ENCODE measurements at regions not wholly inside any gene's neighbourhood (a gene's known extent, or its start where the extent isn't known, plus 50 kb on each side); places are given as distances from the start of the nearest gene placed in this dataset.

- no peak for ATAC-seq
- Mint-ChIP-seq H3K36me3 (ENCODE audit: insufficient read depth) (no peaks in the 10 kb centered on the region), H3K4me1 (ENCODE audit: low read depth) (peaks cover 13% of the 10 kb centered on the region), H3K27me3 (ENCODE audit: low read depth) (no peaks in the 10 kb centered on the region), H3K9me3 (no peaks in the 10 kb centered on the region), H3K4me3 (no peak overlapping the region)
- DNase-seq: no peak
Measured at GRCh38 chr2:172182624-172183023, 79.9 kb upstream of the DLX2 start.

- DNase-seq: no peak
- Mint-ChIP-seq H3K27me3 (ENCODE audit: low read depth) (peaks cover 12% of the 10 kb centered on the region), H3K4me3 (no peak overlapping the region), H3K36me3 (ENCODE audit: insufficient read depth) (peaks cover 6% of the 10 kb centered on the region), H3K9me3 (peaks cover 28% of the 10 kb centered on the region), H3K4me1 (ENCODE audit: low read depth) (peaks cover 6% of the 10 kb centered on the region)
- ATAC-seq: no peak
Measured at GRCh38 chr2:172193331-172194089, 90.8 kb upstream of the DLX2 start.

DNA sequence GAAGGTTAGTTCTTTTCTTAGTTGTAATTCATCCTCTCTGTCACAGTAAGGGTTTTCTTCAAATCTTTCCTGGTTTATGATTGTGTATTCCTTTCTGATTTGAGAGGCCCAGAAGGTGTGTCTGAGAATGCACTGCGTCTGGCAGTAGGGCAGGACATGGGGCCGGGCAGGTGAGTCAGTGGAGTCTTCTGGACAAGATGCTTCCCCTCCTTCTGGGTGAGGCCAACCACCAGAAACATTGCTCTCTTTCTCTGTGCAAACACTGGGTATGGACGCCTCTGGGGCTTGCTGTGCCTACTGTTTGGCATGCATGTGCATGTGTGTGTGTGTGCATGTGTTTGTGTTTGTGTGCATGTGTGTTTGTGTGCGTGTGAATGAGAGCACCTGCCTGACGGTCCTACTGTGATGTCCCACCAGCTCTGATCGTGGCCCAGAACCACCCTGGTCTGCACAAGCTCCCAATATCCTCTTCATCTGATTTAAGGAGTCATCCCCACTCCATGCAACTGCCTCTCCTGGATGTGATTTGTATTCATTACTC is 93.2 kb upstream of the DLX2 start:
- ATAC-seq (no peak), DNase-seq (no peak)
- Mint-ChIP-seq H3K4me1 (ENCODE audit: low read depth) (peaks cover 6% of the 10 kb centered on the region), H3K36me3 (ENCODE audit: insufficient read depth) (peaks cover 7% of the 10 kb centered on the region), H3K9me3 (peaks cover 33% of the 10 kb centered on the region), H3K4me3 (no peak overlapping the region), H3K27me3 (ENCODE audit: low read depth) (peaks cover 16% of the 10 kb centered on the region)

- Mint-ChIP-seq H3K27me3 (ENCODE audit: low read depth) (peaks cover 16% of the 10 kb centered on the region), H3K4me3 (no peak overlapping the region), H3K36me3 (ENCODE audit: insufficient read depth) (peaks cover 7% of the 10 kb centered on the region), H3K4me1 (ENCODE audit: low read depth) (peaks cover 6% of the 10 kb centered on the region), H3K9me3 (peaks cover 33% of the 10 kb centered on the region)
- ATAC-seq (peak; percentile 88 to 99), DNase-seq (peak; percentile 16)
Measured at GRCh38 chr2:172196768-172197431, 94.2 kb upstream of the DLX2 start.

- H3K36me3 Mint-ChIP-seq (ENCODE audit: insufficient read depth): peaks cover 6% of the 10 kb centered on the region
Measured at GRCh38 chr2:172198361-172198760, 95.7 kb upstream of the DLX2 start.

DNA sequence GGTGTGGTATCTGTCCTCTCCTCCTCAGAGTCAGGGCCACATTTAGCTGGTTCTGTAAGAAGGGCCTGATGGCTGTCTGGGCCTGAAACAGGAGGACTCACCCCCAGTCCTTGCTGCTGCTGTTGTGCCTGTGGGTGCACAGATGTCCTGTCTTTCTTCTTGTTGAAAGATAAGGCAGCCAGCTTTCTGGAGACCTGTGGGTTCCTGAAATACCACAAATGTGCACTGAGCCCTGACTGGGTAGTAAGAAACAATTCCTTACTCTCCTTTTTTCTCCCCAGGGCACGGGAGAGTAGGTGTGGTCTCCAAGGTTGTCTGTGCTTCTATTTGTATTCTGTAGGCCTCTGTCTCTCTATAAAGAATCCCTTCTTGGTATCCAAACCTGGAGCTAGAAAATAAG is 96.2 kb upstream of the DLX2 start:
- Mint-ChIP-seq H3K4me1 (ENCODE audit: low read depth) (peaks cover 6% of the 10 kb centered on the region), H3K27me3 (ENCODE audit: low read depth) (peaks cover 11% of the 10 kb centered on the region), H3K9me3 (peaks cover 25% of the 10 kb centered on the region), H3K4me3 (no peak overlapping the region), H3K36me3 (ENCODE audit: insufficient read depth) (peaks cover 3% of the 10 kb centered on the region)
- no peak for DNase-seq
- ATAC-seq: no peak

More at GRCh38 chr2:172198361-172198760, 95.7 kb upstream of the DLX2 start:
- ATAC-seq (no peak), DNase-seq (no peak)
- peaks cover 15% of the 10 kb centered on the region for H3K27me3 Mint-ChIP-seq (ENCODE audit: low read depth)
- H3K4me1 Mint-ChIP-seq (ENCODE audit: low read depth): peaks cover 6% of the 10 kb centered on the region
- peaks cover 30% of the 10 kb centered on the region for H3K9me3 Mint-ChIP-seq
- H3K4me3 Mint-ChIP-seq: no peak overlapping the region

DNA sequence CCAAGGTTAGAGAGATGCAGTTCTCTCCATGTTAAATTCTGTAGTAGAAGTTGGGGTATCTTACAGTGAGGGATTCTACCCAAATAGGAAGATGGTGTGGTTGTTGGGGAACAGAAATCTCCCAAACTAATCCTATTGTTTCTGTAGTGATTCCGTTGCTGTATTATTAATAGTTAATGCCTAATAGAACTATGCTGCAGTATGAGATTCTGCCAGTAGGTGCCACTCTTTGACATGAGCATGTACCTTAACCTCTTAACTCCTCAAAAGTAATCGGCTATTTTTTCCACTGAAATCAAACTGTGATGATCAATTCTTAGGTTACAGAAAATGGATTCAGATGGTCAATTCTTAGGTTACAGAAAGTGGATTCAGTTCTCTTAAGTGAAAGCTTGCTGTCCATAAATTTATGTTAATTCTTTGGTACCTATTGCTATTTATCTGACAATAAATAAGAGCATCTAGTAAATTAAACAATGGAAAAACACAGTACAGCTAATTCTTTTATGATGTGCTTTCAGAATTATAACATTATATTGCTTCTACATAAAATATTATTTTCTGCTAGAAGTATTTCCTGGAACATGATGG is 97.9 kb upstream of the DLX2 start:
- peaks cover 11% of the 10 kb centered on the region for H3K27me3 Mint-ChIP-seq (ENCODE audit: low read depth)
- H3K36me3 Mint-ChIP-seq (ENCODE audit: insufficient read depth): peaks cover 2% of the 10 kb centered on the region
- no peak overlapping the region for H3K4me3 Mint-ChIP-seq
- ATAC-seq (no peak), DNase-seq (peak; percentile 20)
- H3K9me3 Mint-ChIP-seq: peaks cover 10% of the 10 kb centered on the region
- peaks cover 6% of the 10 kb centered on the region for H3K4me1 Mint-ChIP-seq (ENCODE audit: low read depth)

DNA sequence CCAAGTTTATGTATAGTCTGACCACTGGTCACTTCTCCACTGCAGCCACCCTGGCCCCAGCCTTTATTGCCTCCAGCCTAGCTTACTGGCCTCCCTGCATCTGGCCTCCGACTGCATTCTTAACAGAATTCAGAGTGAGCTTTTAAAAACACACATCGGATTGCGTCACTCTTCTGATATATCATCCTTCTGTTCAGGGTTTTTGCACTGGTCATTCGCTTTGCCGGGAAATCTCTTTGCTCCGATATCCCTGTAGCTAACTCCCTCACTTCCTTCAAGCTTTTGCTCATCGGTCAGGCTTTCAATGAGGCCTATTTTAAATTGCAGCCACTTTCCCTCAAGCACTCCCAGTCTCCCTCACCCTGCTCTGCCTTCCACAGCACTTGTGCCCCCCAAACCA is 101.6 kb upstream of the DLX2 start:
- Mint-ChIP-seq H3K36me3 (ENCODE audit: insufficient read depth) (peaks cover 2% of the 10 kb centered on the region), H3K4me3 (no peak overlapping the region), H3K9me3 (peaks cover 5% of the 10 kb centered on the region), H3K27me3 (ENCODE audit: low read depth) (peaks cover 3% of the 10 kb centered on the region), H3K4me1 (ENCODE audit: low read depth) (no peaks in the 10 kb centered on the region)
- ATAC-seq: no peak
- DNase-seq: no peak

DNA sequence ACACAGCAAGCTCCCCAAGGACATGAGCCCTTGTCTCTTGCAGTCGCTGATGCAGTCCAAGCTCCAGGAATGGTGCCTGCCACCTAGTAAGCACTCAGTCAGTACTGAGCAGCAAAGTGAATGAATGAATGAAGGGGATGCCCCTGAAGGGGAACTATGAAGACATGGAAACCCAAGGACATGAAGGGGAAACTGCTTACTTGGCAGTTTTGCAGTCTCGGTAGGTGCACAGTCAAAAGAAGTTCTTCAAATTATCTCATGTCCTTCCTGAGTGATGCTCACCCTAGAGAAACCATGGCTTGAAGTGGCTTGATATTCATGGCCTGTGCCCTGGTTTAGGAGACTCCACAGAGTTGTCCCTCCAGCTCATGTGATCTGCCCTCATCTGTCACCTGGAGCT is 102.1 kb upstream of the DLX2 start:
- Mint-ChIP-seq H3K9me3 (peaks cover 5% of the 10 kb centered on the region), H3K4me3 (no peak overlapping the region), H3K36me3 (ENCODE audit: insufficient read depth) (peaks cover 2% of the 10 kb centered on the region), H3K27me3 (ENCODE audit: low read depth) (peaks cover 3% of the 10 kb centered on the region), H3K4me1 (ENCODE audit: low read depth) (no peaks in the 10 kb centered on the region)
- no peak for ATAC-seq
- no peak for DNase-seq

DNA sequence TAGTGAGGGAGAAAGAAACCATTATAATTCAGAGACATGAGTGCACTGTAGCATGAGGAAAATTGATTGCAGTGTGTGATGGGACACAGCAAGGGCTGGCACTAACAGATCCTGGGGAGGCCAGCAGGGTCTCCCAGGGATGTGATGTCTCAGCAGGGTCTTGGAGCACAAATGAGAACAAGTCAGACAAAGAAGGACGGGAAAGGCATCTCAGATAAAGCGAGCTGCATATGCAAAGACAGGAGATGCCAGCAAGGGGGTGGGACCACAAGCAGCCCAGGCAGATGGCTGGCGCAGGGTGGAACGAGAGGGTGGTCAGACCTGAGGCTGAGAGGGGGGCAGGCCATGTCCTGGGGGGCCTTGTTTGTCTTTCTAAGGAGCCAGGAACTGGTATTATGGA is 102.6 kb upstream of the DLX2 start:
- Mint-ChIP-seq H3K27me3 (ENCODE audit: low read depth) (no peaks in the 10 kb centered on the region), H3K4me3 (no peak overlapping the region), H3K9me3 (no peaks in the 10 kb centered on the region), H3K4me1 (ENCODE audit: low read depth) (no peaks in the 10 kb centered on the region), H3K36me3 (ENCODE audit: insufficient read depth) (no peaks in the 10 kb centered on the region)
- ATAC-seq: no peak
- DNase-seq: no peak

DNA sequence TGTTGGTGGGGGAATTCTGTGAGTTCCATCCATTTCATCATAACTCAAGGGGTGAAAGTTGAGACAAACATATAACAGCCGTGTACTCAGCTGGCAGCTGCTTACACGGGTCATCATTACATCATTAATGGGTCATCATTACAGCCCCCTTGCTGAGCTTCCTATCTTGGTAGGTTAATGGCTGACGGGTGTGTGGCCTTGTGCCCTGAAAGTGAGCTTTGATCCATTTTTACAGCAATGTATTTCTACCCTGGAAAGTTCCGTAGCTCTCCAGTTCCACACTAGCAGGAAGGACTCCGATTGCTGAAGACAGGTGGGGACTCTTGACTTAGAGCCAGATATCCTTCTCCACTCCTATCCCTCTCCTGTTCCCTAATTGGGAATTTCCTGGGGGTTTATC is 105.2 kb upstream of the DLX2 start:
- no peak overlapping the region for H3K4me3 Mint-ChIP-seq
- no peak for DNase-seq
- H3K4me1 Mint-ChIP-seq (ENCODE audit: low read depth): peaks cover 10% of the 10 kb centered on the region
- H3K9me3 Mint-ChIP-seq: no peaks in the 10 kb centered on the region
- no peak for ATAC-seq
- H3K27me3 Mint-ChIP-seq (ENCODE audit: low read depth): no peaks in the 10 kb centered on the region
- H3K36me3 Mint-ChIP-seq (ENCODE audit: insufficient read depth): no peaks in the 10 kb centered on the region

DNA sequence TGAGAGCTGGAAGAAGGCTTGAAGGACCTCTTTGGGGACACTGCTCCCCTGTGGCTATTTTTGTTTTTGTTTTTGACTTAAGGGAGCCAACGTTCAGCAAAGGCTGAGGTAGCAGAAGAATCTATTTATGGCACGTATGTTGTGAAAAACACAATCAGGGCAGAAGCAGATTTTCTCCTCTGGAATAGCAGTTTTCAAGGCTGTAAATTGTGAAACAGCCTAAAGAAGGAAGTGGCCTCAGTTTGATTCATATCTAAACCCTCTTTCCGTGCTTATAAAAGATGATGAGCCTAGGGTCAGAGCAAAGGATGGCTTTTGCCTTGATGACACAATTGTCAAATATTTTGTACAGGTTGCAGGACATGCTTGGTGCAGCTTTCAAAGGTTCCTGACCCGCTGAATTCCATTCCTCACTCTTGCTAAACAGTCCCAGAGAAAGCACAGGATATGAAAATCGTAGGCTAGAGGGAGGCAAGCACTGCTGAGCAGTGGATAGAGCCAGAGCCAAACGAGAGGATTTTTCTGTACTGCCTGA is 106.2 kb upstream of the DLX2 start:
- H3K9me3 Mint-ChIP-seq: no peaks in the 10 kb centered on the region
- ATAC-seq: no peak
- H3K4me1 Mint-ChIP-seq (ENCODE audit: low read depth): peaks cover 15% of the 10 kb centered on the region
- no peaks in the 10 kb centered on the region for H3K36me3 Mint-ChIP-seq (ENCODE audit: insufficient read depth)
- H3K27me3 Mint-ChIP-seq (ENCODE audit: low read depth): no peaks in the 10 kb centered on the region
- H3K4me3 Mint-ChIP-seq: no peak overlapping the region
- DNase-seq: no peak

GRCh38 chr2:172210599-172210998 is 107.9 kb upstream of the DLX2 start:
- Mint-ChIP-seq H3K4me1 (ENCODE audit: low read depth) (peaks cover 15% of the 10 kb centered on the region), H3K9me3 (no peaks in the 10 kb centered on the region), H3K27me3 (ENCODE audit: low read depth) (no peaks in the 10 kb centered on the region), H3K36me3 (ENCODE audit: insufficient read depth) (no peaks in the 10 kb centered on the region), H3K4me3 (no peak overlapping the region)
- DNase-seq: no peak
- no peak for ATAC-seq

DNA sequence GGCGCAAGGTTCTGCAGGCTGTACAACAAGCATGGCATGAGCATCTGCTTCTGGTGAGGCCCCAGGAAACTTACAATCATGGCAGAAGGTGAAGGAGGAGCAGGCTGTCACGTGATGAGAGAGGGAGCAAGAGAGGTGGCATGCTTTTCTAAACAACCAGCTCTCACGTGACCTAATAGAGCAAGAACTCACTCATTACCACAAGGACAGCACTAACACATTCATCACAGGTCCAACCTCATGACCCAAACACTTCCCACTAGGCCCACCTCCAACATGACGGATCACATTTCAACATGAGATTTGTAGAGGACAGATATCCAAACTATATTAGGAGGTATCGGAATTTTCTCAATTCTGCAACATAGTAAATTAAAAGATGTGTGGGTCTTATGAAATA is 108.8 kb upstream of the DLX2 start:
- Mint-ChIP-seq H3K36me3 (ENCODE audit: insufficient read depth) (no peaks in the 10 kb centered on the region), H3K27me3 (ENCODE audit: low read depth) (no peaks in the 10 kb centered on the region), H3K4me3 (no peak overlapping the region), H3K4me1 (ENCODE audit: low read depth) (peaks cover 15% of the 10 kb centered on the region), H3K9me3 (no peaks in the 10 kb centered on the region)
- ATAC-seq (no peak), DNase-seq (no peak)
